ENCODE measurements at regions not wholly inside any gene's neighbourhood (a gene's known extent, or its start where the extent isn't known, plus 50 kb on each side); places are given as distances from the start of the nearest gene placed in this dataset.

DNA sequence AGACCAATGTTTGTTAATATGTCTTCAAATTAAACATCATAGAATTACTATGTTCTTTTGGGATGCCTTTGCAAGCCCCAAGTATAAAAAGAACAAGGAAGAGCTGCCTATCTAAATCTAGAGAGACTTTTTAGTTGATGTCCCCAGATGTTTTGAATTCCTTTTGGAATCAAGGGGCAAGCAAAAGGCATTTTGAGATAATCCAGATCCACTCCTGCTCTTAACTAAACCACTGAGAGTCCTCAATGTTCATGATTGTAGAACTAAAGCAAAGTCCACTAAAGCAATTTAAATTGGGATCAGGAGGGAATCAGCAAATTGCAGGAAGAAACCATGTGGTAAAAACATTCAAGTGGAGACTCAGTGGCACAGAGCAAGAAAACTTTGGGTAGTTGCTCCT, 558.5 kb upstream of the VRK2 start:
- Histone ChIP-seq H2BK20ac (ENCODE audit: low read length) (no peak overlapping the region), H2AFZ (ENCODE audit: low read length) (no peak overlapping the region), H4K8ac (ENCODE audit: extremely low read depth, insufficient read depth, low read length) (no peak overlapping the region), H3K56ac (replicated peaks; ENCODE audit: insufficient read length, low read depth, low read length) (no peak overlapping the region), H3K27me3 (replicated peaks in 1 of 4; ENCODE audit: control insufficient read depth in 3 of 4, extremely low read depth in 1 of 4, insufficient read depth in 3 of 4, low read length in 3 of 4) (no peaks in the 10 kb centered on the region), H3K36me3 (ENCODE audit: control insufficient read depth in 2 of 4, insufficient read depth in 4 of 4, low read length in 3 of 4) (no peaks in the 10 kb centered on the region), H3K4ac (replicated peaks; ENCODE audit: insufficient read length, low read depth, low read length) (no peak overlapping the region), H3K4me3 (ENCODE audit: extremely low read depth in 1 of 4, insufficient read depth in 2 of 4, low read depth in 3 of 4, low read length in 4 of 4) (no peak overlapping the region), H3K18ac (ENCODE audit: extremely low read depth, low read length) (no peak overlapping the region), H4K91ac (replicated peaks; ENCODE audit: insufficient read length, low read length) (no peak overlapping the region), H3K14ac (ENCODE audit: insufficient read length) (no peak overlapping the region), H2BK120ac (replicated peaks; ENCODE audit: low read depth, low read length) (no peak overlapping the region), H3K9me3 (ENCODE audit: insufficient read depth in 2 of 2, low read depth in 1 of 2, low read length in 1 of 2) (no peaks in the 10 kb centered on the region), H2AK5ac (ENCODE audit: low read depth, low read length) (no peak overlapping the region), H3K79me1 (ENCODE audit: low read depth, low read length) (no peaks in the 10 kb centered on the region), H3K27ac (ENCODE audit: low read depth, low read length) (no peak overlapping the region), H4K5ac (ENCODE audit: insufficient read length, low read depth, low read length) (no peak overlapping the region), H3K23me2 (ENCODE audit: low read depth, low read length) (no peaks in the 10 kb centered on the region), H3K79me2 (ENCODE audit: control insufficient read depth in 1 of 2, insufficient read depth in 2 of 2, low read length in 2 of 2) (no peaks in the 10 kb centered on the region), H2BK5ac (ENCODE audit: low read depth, low read length) (no peak overlapping the region), H2BK12ac (ENCODE audit: low read depth, low read length) (no peak overlapping the region), H3K23ac (ENCODE audit: insufficient read length) (no peak overlapping the region), H4K20me1 (replicated peaks in 1 of 2; ENCODE audit: control insufficient read depth in 1 of 2, insufficient read depth in 2 of 2, low read length in 2 of 2) (no peaks in the 10 kb centered on the region), H3K9ac (replicated peaks in 1 of 4; ENCODE audit: extremely low read depth in 1 of 4, low read depth in 3 of 4, low read length in 3 of 4) (no peak overlapping the region), H3K4me1 (replicated peaks in 1 of 4; ENCODE audit: control insufficient read depth in 3 of 4, insufficient read depth in 4 of 4, low read length in 3 of 4) (no peaks in the 10 kb centered on the region), H2BK15ac (ENCODE audit: low read length) (no peak overlapping the region), H3K4me2 (ENCODE audit: insufficient read depth in 1 of 2, low read depth in 2 of 2, low read length in 2 of 2) (no peak overlapping the region)
- FAIRE-seq: no peak
- DNase-seq (ENCODE audit: low read depth in 1 of 2, low spot score in 2 of 2): no peak
- TF ChIP-seq MAFK (IDR thresholded peaks at IDR 0.05; ENCODE audit: low read depth, low read length) (no peak), POLR2A (IDR thresholded peaks at IDR 0.05; ENCODE audit: control extremely low read depth in 1 of 2, low read depth in 2 of 2, low read length in 2 of 2) (no peak), ASH2L (IDR thresholded peaks at IDR 0.05; ENCODE audit: low read length) (no peak), NANOG (IDR thresholded peaks at IDR 0.05; ENCODE audit: insufficient read depth, low read depth, low read length, poor library complexity, severe bottlenecking) (no peak), JUN (IDR thresholded peaks at IDR 0.05; ENCODE audit: low read depth, low read length) (no peak), SP4 (IDR thresholded peaks at IDR 0.05; ENCODE audit: low read length) (no peak), SIRT6 (IDR thresholded peaks at IDR 0.05; ENCODE audit: low read length) (no peak), GTF2F1 (IDR thresholded peaks at IDR 0.05; ENCODE audit: borderline replicate concordance, low read depth, low read length) (no peak), CHD1 (IDR thresholded peaks at IDR 0.05; ENCODE audit: low read depth, low read length) (no peak), TEAD4 (IDR thresholded peaks at IDR 0.05; ENCODE audit: low read depth, low read length) (no peak)
- TF ChIP-seq, protein P1, sequence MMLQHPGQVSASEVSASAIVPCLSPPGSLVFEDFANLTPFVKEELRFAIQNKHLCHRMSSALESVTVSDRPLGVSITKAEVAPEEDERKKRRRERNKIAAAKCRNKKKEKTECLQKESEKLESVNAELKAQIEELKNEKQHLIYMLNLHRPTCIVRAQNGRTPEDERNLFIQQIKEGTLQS (IDR thresholded peaks at IDR 0.05; ENCODE audit: insufficient read depth, low read depth, low read length): no peak
- TF ChIP-seq, protein P2, sequence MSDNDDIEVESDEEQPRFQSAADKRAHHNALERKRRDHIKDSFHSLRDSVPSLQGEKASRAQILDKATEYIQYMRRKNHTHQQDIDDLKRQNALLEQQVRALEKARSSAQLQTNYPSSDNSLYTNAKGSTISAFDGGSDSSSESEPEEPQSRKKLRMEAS (IDR thresholded peaks at IDR 0.05): no peak
- POLR2A ChIA-PET (ENCODE audit: partially characterized antibody): no interaction called here
- CTCF ChIA-PET (ENCODE audit: partially characterized antibody): no interaction called here

All from H1 (cell line).